GM19438 (cell line): ENCODE measurements at regions not wholly inside any gene's neighbourhood (a gene's known extent, or its start where the extent isn't known, plus 50 kb on each side); places are given as distances from the start of the nearest gene placed in this dataset.

Experiments
- ATAC-seq: cut with Tn5 transposase; IDR thresholded peaks from one replicate; pipeline ENCODE4 v1.9.1; 2021; ENCODE audit warnings: low read depth; ENCODE audit not compliant: unreplicated experiment

DNA sequence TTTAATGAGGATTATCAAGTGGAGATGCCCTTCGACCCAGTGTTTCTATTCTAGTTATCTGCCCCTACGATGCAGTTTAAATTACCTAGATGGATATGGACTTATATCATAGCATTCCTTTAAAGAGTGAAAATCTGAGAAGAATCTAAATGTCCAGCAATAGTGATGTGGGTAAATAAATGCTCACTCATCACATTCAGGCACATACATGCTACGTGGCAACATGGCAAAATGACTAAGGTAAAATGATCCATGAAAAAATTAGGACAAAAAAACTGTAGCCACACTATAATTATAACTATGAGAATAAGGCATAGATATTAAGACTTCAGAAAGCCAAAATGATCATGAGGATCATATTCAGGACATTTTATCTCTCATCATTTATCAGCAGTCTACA lies 82.4 kb upstream of the PDE1C start:
- no peak for ATAC-seq

DNA sequence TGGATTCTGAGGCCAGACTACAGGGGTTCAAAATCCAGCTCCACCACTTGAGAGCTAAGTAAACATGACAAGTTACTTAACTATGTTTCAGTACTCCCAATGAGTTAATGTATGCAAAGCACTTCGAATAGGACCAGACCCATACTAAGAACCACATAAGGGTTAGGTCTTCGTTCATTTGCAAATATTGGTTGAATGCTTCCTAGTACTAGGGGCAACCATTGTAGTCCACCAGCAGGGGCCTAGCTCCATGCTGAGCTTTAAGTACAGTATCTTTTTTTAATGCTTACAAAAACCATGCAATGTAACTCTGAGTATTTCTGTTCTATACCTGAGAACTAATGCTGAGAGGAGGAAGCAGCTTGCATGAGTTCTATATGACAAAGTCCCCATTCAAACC lies 80.4 kb upstream of the PDE1C start:
- no peak for ATAC-seq

DNA sequence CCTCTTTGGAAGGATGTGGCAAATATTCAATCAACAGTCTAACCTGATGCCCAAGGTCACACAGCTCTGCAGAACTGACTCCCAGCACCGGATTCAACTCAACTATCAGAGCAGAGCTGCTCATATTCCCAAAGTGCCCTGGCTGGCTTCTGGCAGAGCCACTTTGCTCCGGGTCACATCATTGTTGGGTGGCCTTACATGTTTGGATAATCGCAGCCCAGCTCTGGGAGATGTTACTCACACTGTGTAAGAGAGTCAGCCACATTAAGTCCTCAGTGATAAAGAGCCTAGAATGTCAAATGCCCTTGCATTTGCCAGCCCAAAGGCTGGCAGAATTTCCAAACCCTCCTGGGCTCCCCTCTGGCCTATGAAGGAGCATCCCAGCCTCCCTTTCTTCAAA lies 79.8 kb upstream of the PDE1C start:
- ATAC-seq = no peak

DNA sequence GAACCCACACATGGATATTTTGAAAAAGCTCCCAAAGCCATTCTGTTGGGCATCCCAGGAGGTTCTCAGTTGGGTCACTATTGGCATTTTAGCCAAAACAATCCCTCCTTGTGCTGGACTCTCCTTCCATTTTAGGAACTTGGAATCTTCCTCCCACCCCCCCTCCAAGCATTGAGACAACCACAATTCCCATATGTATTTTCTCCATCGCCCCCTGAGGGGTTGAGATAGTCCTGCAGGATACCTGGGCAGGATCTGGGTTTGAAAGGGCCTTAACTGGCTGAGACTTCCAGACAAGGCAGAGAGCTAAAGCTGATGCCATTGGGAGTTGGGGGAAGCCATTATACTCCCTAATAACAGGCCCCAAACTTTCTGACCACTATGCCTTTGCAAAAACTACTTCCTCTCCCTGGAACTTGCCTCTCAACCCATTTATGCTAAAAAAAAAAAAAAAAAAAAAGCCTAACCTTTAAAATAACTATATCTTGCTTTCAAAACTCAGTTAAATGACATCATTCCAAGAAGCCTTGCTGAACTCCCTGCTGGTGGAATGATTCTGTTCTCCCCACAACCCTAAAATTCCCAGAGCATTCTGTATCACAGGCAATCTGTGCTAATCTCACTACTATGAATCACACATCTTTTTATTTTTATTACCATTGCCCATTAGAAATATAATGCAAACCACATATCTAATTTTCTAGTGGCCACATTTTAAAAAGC lies 77.5 kb upstream of the PDE1C start:
- no peak for ATAC-seq

DNA sequence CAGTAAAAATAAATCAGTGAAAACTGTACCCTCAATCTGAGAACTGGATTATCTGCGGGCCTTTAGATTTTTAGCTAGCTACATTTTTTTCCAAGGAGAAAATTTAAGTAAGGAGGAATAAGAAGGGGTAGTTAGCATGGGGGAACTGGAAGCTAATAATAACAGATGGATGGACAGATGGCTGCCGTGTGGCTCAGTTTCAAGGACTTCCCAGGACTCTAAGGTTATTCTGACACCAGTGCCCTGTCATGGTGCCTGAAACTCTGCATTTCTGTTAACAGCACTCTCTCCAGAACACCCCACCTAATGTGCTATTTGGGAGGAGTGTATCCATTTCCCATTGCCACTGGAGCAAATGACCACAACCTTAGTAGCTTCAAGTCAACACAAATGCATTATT lies 75.7 kb upstream of the PDE1C start:
- ATAC-seq = no peak

DNA sequence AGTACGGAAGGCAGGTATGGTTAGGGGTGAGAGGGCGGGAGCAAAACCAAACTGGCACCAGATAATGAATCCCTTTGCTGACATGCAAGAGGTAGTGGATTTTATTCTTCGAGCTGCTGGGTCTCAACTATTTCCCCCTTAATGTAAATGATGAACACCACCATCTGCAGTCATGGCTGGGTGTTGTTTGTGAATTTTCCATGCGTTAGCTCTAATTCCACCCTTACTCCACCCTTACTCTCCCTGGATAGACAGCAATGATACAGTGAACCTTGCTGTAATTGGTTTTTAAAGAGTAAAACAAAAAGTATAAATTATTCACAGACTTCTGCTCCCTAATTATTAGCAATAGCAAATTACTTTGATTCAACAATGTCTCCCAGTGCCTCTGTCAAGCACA lies 74.5 kb upstream of the PDE1C start:
- no peak for ATAC-seq

DNA sequence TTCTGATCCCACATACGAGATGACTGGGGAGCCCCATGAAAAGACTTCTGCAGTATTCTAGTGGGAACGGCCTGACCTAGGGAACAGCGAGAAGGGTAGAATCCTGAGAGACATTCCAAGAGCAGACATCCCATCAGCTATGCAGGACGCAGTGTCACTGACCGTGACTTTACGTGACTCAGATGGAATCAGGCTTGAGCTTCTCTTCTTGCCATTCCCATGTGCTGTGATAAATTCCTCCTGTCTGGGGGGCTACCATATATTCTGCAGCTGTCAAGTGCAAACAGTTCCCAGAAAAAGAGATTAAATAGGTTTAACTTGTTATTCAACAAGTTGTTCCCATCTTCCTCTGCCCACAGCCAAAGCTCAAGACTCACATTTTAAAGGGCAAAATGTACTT lies 73.1 kb upstream of the PDE1C start:
- ATAC-seq = no peak

DNA sequence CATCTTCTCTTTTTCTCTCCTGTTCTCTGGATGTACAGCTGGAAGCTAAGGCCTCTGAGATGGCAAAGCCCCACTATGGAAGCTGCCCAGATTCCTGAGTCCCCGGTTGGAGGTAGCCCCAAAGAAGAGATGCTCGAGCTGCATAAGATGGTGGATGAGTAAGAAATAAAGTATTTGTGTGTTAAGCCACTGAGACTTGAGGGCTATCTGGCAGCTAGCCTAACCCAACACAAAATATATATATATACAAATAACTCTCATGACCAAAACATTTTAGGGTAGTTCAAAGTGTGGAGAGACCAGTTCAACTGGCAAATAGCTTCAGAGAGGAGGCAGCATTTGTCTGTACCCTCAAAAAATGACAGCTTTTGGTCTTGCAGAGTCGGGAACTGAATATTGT lies 72.4 kb upstream of the PDE1C start:
- no peak for ATAC-seq

DNA sequence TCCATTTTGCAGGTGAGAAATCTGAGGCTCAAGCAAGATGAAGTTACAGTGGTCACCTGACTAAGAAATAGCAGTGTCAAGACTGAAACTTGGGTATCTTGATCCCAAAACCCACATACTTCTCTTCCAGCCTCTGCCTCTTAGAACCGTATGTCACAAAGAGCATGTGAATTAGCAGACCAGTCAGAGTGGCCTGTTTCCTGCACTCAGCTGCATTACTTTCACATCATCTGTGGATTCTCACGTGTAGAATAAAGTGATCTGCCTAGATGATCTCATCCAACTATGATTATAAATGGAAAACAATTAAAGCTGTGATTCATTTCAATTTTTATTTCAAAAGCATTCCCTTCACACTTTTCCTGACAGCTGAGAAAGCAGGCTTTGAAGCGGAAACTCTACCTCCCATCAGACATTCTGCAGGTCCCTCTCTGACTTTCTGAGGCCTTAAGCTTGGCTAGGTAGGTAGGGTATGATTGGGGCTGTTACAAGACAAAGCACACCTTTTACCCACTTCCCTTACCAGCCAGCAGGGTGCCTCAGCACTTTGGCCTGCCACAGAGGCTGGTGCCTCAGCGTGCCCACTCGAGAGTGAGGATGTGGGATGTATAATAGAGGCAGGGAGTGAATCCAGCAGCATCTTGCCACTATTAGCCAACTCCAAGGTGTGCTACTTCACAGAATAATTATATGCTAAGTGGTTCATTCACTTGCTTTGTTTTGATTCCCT lies 70.2 kb upstream of the PDE1C start:
- ATAC-seq = no peak

DNA sequence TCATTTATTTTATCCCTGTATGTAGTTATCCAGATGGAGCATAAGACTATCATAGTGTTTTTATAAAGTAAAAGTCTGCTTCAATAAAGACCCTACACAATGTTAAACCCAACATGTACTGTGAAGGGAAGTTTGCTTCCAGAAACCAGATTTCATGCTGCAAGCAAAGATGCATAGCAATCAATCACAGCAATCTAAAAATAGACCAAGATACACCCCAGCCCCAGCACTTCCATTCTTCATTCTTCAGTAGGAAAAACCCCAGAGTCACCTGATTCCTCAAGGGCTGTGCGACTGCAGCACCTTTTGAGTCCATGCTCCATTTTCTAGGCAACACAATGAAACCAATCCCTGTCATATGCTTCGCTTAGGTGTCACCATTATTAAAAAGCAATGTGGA lies 66.9 kb upstream of the PDE1C start:
- ATAC-seq = no peak

DNA sequence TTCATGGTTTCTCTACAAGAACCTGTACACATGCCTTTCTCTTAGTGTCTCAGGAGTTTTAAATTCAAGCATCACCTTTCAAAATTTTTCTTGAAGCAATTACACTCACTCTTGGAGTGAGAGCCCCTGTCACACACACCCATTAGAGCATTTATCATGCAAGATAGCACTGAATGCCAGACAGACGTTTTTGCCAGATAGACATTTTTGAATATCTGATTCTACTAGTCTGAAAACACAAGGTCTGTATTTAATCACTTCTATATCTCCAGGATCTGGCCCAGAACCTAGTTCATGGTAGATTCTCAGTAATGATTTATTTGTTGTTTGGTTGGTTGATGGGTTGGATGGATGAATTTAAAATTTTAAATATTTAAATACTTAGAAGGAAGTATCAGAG lies 60.9 kb upstream of the PDE1C start:
- ATAC-seq = no peak

DNA sequence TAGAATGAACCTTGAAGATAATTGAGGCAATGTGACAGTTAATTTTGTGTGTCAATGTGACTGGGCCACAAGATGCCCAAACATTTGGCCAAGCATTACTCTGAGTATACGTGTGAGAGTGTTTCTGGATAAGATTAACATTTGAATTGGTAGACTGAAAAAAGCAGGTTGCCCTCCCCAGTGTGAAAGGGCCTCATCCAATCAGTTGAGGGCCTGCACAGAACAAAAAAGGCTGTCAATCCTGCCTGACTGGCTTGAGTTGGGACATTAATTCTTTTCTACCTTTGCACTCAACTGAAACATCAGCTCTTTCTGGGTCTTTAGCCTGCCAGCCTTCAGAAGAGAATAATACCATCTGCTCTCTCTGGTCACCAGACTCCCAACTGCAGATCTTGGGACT lies 56.6 kb upstream of the PDE1C start:
- ATAC-seq = no peak
